CD14-positive monocyte (primary cell): ENCODE measurements at regions not wholly inside any gene's neighbourhood (a gene's known extent, or its start where the extent isn't known, plus 50 kb on each side); places are given as distances from the start of the nearest gene placed in this dataset.

Experiments
- DNase-seq, 3 donors: peaks; one replicate each; pipeline ENCODE4 v3.0.0-alpha.2; 2011 to 2022
- H2AFZ ChIP-seq: 2 replicates; pipeline ENCODE4 v1.6.0; 2012; ENCODE audit warnings: mild to moderate bottlenecking, low read depth, low read length, inconsistent platforms; ENCODE audit not compliant: insufficient read depth, poor library complexity, severe bottlenecking
- H3K27ac ChIP-seq, 2 donors: 1 replicate in 1 of 2; 2 replicates in 1 of 2; pipeline ENCODE4 v1.5.1; 2012 to 2013; ENCODE audit warnings: low read length in 2 of 2, control low read depth in 1 of 2, inconsistent platforms in 1 of 2, low read depth in 1 of 2, mild to moderate bottlenecking in 1 of 2
- H3K27me3 ChIP-seq, 2 donors: one replicate each; pipeline versions ENCODE4 v1.6.0 to v1.6.1; 2011 to 2013; ENCODE audit warnings: low read length in 2 of 2; ENCODE audit not compliant: control insufficient read depth in 2 of 2, insufficient read depth in 2 of 2
- H3K36me3 ChIP-seq, 2 donors: replicated peaks in 1 of 2; 1 replicate in 1 of 2; 2 replicates in 1 of 2; pipeline versions ENCODE4 v1.5.1 to v1.6.1; 2012 to 2013; ENCODE audit warnings: low read length in 2 of 2, control low read depth in 1 of 2, inconsistent platforms in 1 of 2, mild to moderate bottlenecking in 1 of 2; ENCODE audit not compliant: insufficient read depth in 2 of 2, control insufficient read depth in 1 of 2
- H3K4me1 ChIP-seq, 2 donors: 1 replicate in 1 of 2; 2 replicates in 1 of 2; pipeline versions ENCODE4 v1.5.1 to v1.6.1; 2012 to 2013; ENCODE audit warnings: low read length in 2 of 2, control low read depth in 1 of 2, inconsistent platforms in 1 of 2, mild to moderate bottlenecking in 1 of 2, moderate library complexity in 1 of 2; ENCODE audit not compliant: insufficient read depth in 2 of 2, control insufficient read depth in 1 of 2
- H3K4me2 ChIP-seq: replicated peaks from 2 replicates; pipeline ENCODE3; 2012; ENCODE audit warnings: low read length, moderate library complexity, mild to moderate bottlenecking; ENCODE audit not compliant: poor library complexity, severe bottlenecking; ENCODE audit errors: extremely low read depth
- H3K4me3 ChIP-seq, 3 experiments: fragments of 200-600 bp in 1 of 3; sonication (generic) in 1 of 3; replicated peaks in 1 of 3; 1 replicate in 2 of 3; 2 replicates in 1 of 3; pipeline ENCODE4 v1.5.1; 2011 to 2013; ENCODE audit warnings: low read length in 3 of 3, mild to moderate bottlenecking in 3 of 3, control low read depth in 2 of 3, low read depth in 2 of 3, inconsistent platforms in 1 of 3, moderate library complexity in 1 of 3
- H3K79me2 ChIP-seq: 2 replicates; pipeline ENCODE4 v1.6.0; 2012; ENCODE audit warnings: mild to moderate bottlenecking, control low read depth, inconsistent platforms, low read length, moderate library complexity; ENCODE audit not compliant: insufficient read depth
- H3K9ac ChIP-seq: 2 replicates; pipeline ENCODE4 v1.6.0; 2017; ENCODE audit warnings: low read length, mild to moderate bottlenecking; ENCODE audit not compliant: insufficient read depth, poor library complexity, severe bottlenecking
- H3K9me3 ChIP-seq, 2 donors: replicated peaks in 1 of 2; 1 replicate in 1 of 2; 2 replicates in 1 of 2; pipeline versions ENCODE4 v1.5.1 to v1.6.1; 2012 to 2013; ENCODE audit warnings: low read length in 2 of 2, control low read depth in 1 of 2; ENCODE audit not compliant: control insufficient read depth in 1 of 2, insufficient read depth in 1 of 2
- H4K20me1 ChIP-seq: 2 replicates; pipeline ENCODE4 v1.6.0; 2012; ENCODE audit warnings: mild to moderate bottlenecking, low read length, control low read depth, moderate library complexity; ENCODE audit not compliant: insufficient read depth
- H3K27ac Mint-ChIP-seq, 7 donors: one replicate each; pipeline ENCODE4 v1.8.0; 2020; ENCODE audit warnings: mild to moderate bottlenecking in 7 of 7, mixed read lengths in 7 of 7, moderate library complexity in 6 of 7, inconsistent platforms in 2 of 7
- H3K27me3 Mint-ChIP-seq, 3 donors: one replicate each; pipeline ENCODE4 v1.8.0; 2021 to 2022; ENCODE audit warnings: low read depth in 3 of 3, mild to moderate bottlenecking in 3 of 3, mixed read lengths in 3 of 3, moderate library complexity in 3 of 3, inconsistent platforms in 1 of 3
- H3K36me3 Mint-ChIP-seq, 2 donors: one replicate each; pipeline ENCODE4 v1.8.0; 2020; ENCODE audit warnings: mixed read lengths in 2 of 2, inconsistent platforms in 1 of 2, mild to moderate bottlenecking in 1 of 2
- H3K4me1 Mint-ChIP-seq: one replicate; pipeline ENCODE4 v1.8.0; 2020; ENCODE audit warnings: mild to moderate bottlenecking, mixed read lengths
- H3K4me3 Mint-ChIP-seq, 2 donors: one replicate each; pipeline ENCODE4 v1.8.0; 2020; ENCODE audit warnings: mild to moderate bottlenecking in 2 of 2, mixed read lengths in 2 of 2, moderate library complexity in 1 of 2
- H3K9me3 Mint-ChIP-seq, 7 donors: one replicate each; pipeline ENCODE4 v1.8.0; 2020 to 2022; ENCODE audit warnings: mixed read lengths in 7 of 7, mild to moderate bottlenecking in 6 of 7, moderate library complexity in 6 of 7, inconsistent platforms in 2 of 7
- CTCF ChIP-seq: fragments of 200-600 bp; IDR thresholded peaks from one replicate; pipeline ENCODE4 v1.8.0; 2022; ENCODE audit warnings: antibody characterized with exemption, mild to moderate bottlenecking
- WGBS: methylation state at CpG from one replicate; pipeline ENCODE4 v1.1.5; 2013; ENCODE audit warnings: missing lambda C conversion rate; ENCODE audit not compliant: insufficient coverage; 5-methylcytosine and 5-hydroxymethylcytosine counted together
- intact Hi-C, 2 donors: fragments of 100-400 bp; cut with micrococcal nuclease; formaldehyde crosslinking; loops; one replicate each; pipeline versions ENCODE4 v1.15.0 to v1.15.1; 2023

GRCh38 chr6:113645576-113645970 lies 211.6 kb upstream of the MARCKS start:
- peaks cover 39% of the 10 kb centered on the region for H3K4me1 Mint-ChIP-seq
- Histone ChIP-seq H4K20me1 (no peaks in the 10 kb centered on the region), H3K9ac (no peak overlapping the region), H3K27ac (no peak overlapping the region), H3K27me3 (no peaks in the 10 kb centered on the region), H3K4me1 (peaks cover 31 to 47% of the 10 kb centered on the region in 2 donors), H3K9me3 (no peaks in the 10 kb centered on the region), H2AFZ (no peak overlapping the region), H3K4me3 (no peak overlapping the region), H3K36me3 (no peaks in the 10 kb centered on the region), H3K79me2 (no peaks in the 10 kb centered on the region), H3K4me2 (no peak overlapping the region)
- H3K9me3 Mint-ChIP-seq: no peaks in the 10 kb centered on the region
- no peak for DNase-seq
- peak overlapping the region in 2 of 7 donors; percentile 29 to 50 for H3K27ac Mint-ChIP-seq
- intact Hi-C loops: no loop called here
- no peak for TF ChIP-seq CTCF
- no peak overlapping the region for H3K4me3 Mint-ChIP-seq
- no peaks in the 10 kb centered on the region for H3K27me3 Mint-ChIP-seq
- WGBS: 90% methylated on average over 3 of the region's 4 CpGs
- H3K36me3 Mint-ChIP-seq: no peaks in the 10 kb centered on the region

- H3K79me2 ChIP-seq: no peaks in the 10 kb centered on the region
- H3K4me2 ChIP-seq: no peak overlapping the region
- no peak for DNase-seq
- H3K36me3 ChIP-seq: no peaks in the 10 kb centered on the region
- Mint-ChIP-seq H3K4me3 (no peak overlapping the region), H3K27ac (peak overlapping the region in 1 of 7 donors; percentile 29), H3K27me3 (no peaks in the 10 kb centered on the region), H3K4me1 (peaks cover 39% of the 10 kb centered on the region), H3K36me3 (no peaks in the 10 kb centered on the region), H3K9me3 (no peaks in the 10 kb centered on the region)
- 87% methylated on average over 3 of the region's 3 CpGs for WGBS
- intact Hi-C loops: no loop called here
- H3K27me3 ChIP-seq: no peaks in the 10 kb centered on the region
- H3K27ac ChIP-seq: no peak overlapping the region
- H3K4me3 ChIP-seq: no peak overlapping the region
- H4K20me1 ChIP-seq: no peaks in the 10 kb centered on the region
- no peak overlapping the region for H2AFZ ChIP-seq
- no peaks in the 10 kb centered on the region for H3K9me3 ChIP-seq
- H3K9ac ChIP-seq: no peak overlapping the region
- H3K4me1 ChIP-seq: peaks cover 31 to 47% of the 10 kb centered on the region in 2 donors
- TF ChIP-seq CTCF: no peak
These were observed 211.2 kb upstream of the MARCKS start for GRCh38 chr6:113645986-113646385.
